Activated CD4-positive, alpha-beta T cell treated with anti-CD3 and anti-CD28 coated beads, Interleukin-2, Interleukin-6, amounts not matched to agents 100 ng/mL and 50 ng/mL, durations not matched to agents 16 hours and 8 hours (primary cell): ENCODE measurements at regions not wholly inside any gene's neighbourhood (a gene's known extent, or its start where the extent isn't known, plus 50 kb on each side); places are given as distances from the start of the nearest gene placed in this dataset.
"Not testable (repeated sequence)": the region's sequence is repeated elsewhere in the genome, so short reads cannot be mapped to it uniquely, and the experiment has no call there.

Experiments
- DNase-seq: peaks from one replicate; pipeline ENCODE4 v3.0.0-alpha.2; 2020

- no peak for DNase-seq
Observed at GRCh38 chr11:71150859-71151258, 101.5 kb downstream of the SHANK2 start.

- DNase-seq = no peak
Observed at GRCh38 chr11:71148716-71149115, 103.7 kb downstream of the SHANK2 start.

DNA sequence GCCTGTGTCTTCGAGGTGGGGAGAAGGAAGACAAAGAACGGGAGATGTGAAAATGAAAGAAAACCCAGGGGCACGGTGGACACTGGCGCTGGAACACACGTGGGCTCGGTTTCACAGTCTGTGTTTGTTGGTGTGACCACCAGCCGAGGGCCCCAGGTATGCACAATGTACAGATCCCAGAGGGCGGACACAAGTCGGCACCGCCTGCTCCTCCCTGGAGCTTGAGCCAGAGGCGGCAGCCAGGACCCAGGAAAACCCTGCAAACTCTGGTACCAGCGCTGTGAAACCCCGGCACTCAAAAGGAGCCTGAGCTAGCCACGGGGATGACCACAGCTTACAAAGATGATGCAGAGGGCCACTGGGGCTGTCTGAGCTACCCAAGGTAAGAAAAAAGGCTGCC lies 105.0 kb downstream of the SHANK2 start:
- DNase-seq = no peak

GRCh38 chr11:71146846-71147245 lies 105.5 kb downstream of the SHANK2 start:
- no peak for DNase-seq

DNA sequence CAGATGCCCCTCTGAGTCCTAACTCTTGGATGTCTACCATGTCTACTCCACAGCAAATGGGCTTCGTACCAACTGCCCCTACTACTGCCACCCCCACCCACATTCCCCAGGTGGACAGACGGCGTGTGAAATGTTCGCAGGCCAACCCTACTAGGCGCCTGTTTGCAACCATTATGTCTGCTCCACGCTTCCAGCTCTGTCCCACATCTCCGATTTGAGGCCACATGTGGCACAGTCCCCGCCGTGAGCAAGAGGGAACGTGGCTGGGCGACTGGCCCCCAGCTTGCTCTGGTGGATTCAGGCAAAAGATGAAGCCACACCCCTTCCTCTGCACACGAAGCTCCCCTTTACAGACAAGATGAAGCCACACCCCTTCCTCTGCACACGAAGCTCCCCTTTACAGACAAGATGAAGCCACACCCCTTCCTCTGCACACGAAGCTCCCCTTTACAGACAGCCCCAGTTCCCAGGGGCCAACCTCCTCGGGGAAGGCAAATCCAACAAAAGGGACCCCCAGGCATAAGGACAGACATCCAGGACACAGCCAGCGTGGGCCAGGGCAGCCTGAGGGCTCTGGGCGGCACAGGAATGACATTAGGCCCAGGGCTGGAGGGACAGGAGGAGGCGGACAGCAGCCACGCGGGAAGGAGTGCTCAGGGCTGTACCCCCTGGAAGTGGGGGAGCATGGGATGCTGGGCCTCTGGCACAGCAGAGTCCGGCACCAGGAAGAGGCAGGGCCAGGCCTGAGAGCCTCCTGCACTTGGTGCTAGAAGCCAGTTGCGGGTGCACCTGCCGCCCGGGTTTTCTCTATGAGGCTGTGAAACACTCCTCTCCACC lies 106.2 kb downstream of the SHANK2 start:
- no peak for DNase-seq

- DNase-seq = no peak
Observed at GRCh38 chr11:71145368-71145767, 107.0 kb downstream of the SHANK2 start.

- DNase-seq = no peak
Observed at GRCh38 chr11:71144736-71145135, 107.6 kb downstream of the SHANK2 start.

GRCh38 chr11:71144010-71144409 lies 108.4 kb downstream of the SHANK2 start:
- DNase-seq = no peak

GRCh38 chr11:71140206-71140919 lies 112.0 kb downstream of the SHANK2 start:
- DNase-seq = no peak

- DNase-seq = no peak
Observed at GRCh38 chr11:71139516-71140205, 112.7 kb downstream of the SHANK2 start.

DNA sequence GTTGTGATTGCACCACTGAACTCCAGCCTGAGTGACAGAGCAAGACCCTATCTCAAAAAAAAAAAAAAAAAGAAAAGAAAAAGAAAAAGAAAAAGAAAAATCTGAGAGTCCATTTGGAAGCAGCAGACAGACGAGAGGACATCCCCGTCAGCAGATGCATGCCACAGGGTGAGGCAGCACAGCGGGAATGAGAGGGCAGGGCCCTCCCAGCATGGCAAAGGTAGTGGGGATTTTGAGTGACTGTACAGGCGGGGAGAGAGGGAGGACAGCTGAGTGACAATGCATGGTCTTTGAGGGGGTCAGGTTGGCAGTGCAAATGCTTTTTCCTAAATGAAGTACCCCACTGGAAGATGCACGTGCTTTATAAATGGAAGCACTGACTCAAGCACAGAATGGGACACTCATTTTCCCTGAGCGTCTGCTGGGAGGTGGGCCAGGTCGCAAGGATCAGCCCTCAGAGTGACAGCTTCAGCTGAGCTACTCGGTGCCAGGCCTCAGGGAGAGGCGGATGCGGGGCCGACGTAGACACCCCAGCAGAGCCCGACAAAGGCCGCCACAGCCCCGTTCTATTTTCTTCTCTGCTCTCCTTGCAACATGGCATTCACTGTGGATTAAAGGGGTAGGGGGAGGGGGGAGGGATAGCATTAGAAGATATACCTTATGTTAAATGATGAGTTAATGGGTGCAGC lies 113.5 kb downstream of the SHANK2 start:
- DNase-seq = no peak

DNA sequence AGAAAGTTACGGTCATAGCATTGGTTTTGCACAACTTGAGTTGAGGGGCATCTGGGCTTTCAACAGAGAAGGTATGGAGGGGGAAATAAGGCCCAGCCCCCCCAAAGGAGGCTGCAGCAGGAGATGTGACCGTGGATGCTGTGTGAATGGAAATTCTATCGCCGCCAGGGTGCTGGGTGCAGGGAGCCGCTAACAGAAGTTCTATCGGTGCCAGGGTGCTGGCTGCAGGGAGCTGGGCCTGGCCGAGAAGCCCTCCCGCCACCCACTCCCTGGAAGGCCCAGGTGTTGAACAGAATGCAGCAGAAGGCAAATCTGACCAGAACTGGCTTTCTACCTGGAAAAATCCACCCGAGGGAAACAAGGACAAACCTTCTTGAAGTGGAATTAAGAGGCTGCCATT lies 115.0 kb downstream of the SHANK2 start:
- no peak for DNase-seq

DNA sequence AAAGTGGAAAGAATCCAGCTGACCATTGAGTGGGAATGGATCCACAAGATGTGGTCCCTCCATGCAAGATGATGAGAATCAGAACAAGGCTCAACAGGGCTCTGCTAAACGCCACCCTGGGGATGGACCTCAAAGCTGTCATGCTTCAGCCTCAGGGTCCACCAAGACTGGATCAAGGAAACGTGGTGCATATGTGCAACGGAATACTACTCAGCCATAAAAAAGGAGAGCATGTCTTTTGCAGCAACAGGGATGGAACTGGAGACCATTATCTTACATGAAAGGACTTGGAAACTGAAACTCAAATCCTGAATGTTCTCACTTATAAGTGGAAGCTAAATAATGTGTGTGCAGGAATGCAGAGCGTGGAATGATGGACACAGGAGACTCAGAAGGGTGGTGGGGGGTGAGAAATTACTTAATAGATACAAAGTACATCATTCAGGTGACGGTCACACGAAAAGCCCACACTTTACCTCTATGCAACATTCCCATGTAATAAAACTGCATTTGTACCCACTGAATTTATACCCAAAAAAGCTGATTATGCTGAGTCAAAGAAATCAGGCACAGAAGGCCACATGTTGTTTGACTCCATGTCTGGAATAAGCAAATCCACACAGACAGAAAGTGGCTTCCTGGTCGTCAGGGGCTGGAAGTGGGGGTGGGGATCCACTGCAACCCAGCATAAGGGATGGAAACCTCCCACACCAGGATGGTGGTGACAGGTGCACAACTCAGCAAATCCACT lies 116.1 kb downstream of the SHANK2 start:
- no peak for DNase-seq

DNA sequence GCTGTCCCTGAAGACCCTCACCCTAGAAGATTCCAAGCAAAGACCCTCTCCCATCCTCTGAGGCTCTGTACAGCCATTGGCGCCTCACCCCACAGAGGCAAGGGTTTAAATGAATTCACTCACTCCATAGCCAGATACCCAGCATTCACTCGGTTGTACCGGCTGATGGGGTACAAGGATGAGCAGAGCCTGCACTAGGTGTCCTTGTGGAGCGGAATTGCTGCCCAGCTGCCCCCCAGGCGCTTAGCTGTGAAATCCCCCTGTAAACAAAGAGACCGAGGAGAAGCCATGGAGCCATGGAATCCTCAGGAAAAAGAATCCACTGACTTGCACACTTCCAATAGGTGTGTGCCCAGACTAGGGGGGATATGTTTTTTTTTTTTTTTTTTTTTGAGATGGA lies 117.3 kb downstream of the SHANK2 start:
- DNase-seq = no peak

GRCh38 chr11:71133946-71134345 lies 118.4 kb downstream of the SHANK2 start:
- DNase-seq = no peak

GRCh38 chr11:71131861-71132260 lies 120.5 kb downstream of the SHANK2 start:
- no peak for DNase-seq

GRCh38 chr11:71130106-71130505 lies 122.3 kb downstream of the SHANK2 start:
- no peak for DNase-seq

DNA sequence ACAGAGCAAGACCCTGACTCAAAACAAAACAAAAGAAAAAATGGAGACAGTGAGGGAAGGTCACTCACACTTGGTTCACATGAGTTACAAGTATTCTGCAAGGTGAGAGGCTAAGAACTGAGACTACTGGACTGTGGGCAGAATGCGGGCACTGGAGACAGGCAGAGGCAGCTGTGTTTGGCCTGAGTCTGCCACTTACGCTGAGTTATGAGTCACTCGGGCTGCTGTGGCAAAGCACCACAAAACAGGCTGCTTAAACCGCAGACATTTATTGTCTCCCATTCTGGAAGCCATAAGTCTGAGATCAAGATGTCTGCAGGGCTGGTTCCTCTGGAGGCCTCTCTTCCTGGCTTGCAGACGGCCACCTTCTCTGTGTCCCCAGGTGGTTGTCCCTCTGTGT lies 122.8 kb downstream of the SHANK2 start:
- DNase-seq = no peak

DNA sequence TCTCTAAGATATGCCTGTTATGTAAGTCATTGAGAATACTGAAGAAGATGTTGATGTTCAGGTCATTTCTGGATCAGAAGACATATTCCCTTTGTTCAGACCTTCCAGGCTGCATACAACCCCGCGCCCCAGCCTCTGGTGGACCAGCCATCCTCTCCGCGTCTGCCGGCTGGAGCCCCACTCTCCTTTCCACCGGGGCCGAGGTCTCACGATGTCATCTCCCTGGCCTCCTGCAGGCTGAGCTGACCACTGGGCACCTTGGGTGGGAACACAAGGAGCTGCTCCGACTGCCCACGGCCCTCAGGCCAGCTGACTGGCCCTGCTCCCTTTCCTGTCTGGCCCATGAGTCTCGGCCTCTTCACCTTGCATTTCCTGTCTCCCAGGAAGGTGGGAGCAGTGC lies 124.6 kb downstream of the SHANK2 start:
- DNase-seq = no peak

DNA sequence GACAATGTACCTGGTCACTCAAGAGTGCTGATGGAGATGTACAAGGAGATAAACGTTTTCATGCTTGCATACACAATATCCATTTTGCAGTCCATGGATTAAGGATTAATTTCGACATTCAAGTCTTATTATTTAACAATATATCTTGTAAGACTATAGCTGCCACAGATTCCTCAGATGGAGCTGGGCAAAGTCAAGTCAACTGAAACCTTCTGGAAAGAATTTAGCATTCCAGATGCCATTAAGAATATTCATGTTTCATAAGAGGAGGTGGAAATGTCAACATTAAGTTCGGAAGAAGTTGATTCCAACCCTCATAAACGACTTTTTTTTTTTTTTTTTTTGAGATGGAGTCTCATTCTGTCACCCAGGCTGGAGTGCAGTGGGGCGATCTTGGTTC lies 126.0 kb downstream of the SHANK2 start:
- not testable (repeated sequence) for DNase-seq

DNA sequence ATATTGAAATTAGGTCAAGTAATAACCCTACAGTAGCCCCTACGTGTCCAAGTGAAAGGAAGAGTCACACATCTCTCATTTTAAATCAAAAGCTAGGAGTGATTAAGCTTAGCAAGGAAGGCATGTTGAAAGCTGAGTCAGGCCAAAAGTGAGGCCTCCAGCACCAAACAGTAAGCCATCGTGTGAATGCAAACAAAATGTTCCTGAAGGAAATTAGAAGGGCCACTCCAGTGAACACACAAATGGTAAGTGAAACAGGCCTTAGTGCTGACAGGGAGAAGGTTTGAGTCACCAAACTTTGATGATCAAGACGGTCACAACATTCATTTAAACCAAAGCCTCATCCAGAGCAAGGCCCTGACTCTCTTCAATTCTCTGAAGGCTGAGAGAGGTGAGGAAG lies 127.2 kb downstream of the SHANK2 start:
- DNase-seq = no peak

- no peak for DNase-seq
Observed at GRCh38 chr11:71124127-71124526, 128.2 kb downstream of the SHANK2 start.
